ENCODE measurements at regions not wholly inside any gene's neighbourhood (a gene's known extent, or its start where the extent isn't known, plus 50 kb on each side); places are given as distances from the start of the nearest gene placed in this dataset.
A peak's percentile ranks its signal among the peaks of the same experiment; 100 is the strongest.

GRCh38 chr2:126953483-126953882, 54.8 kb downstream of the TEX51 start:
- no peak overlapping the region for H2BK15ac ChIP-seq (ENCODE audit: low read length)
- POLR2A ChIA-PET (ENCODE audit: partially characterized antibody) = no interaction called here
- no peaks in the 10 kb centered on the region for H4K20me1 ChIP-seq (replicated peaks in 1 of 2; ENCODE audit: control insufficient read depth in 1 of 2, insufficient read depth in 2 of 2, low read length in 2 of 2)
- H3K79me1 ChIP-seq (ENCODE audit: low read depth, low read length) = no peaks in the 10 kb centered on the region
- no peak overlapping the region for H2BK12ac ChIP-seq (ENCODE audit: low read depth, low read length)
- no peak overlapping the region for H3K9ac ChIP-seq (replicated peaks in 1 of 4; ENCODE audit: extremely low read depth in 1 of 4, low read depth in 3 of 4, low read length in 3 of 4)
- peak in 1 of 2 experiments; percentile 22 for DNase-seq (ENCODE audit: low read depth in 1 of 2, low spot score in 2 of 2)
- no peak overlapping the region for H3K4me3 ChIP-seq (ENCODE audit: extremely low read depth in 1 of 4, insufficient read depth in 2 of 4, low read depth in 3 of 4, low read length in 4 of 4)
- no peak overlapping the region for H2BK120ac ChIP-seq (replicated peaks; ENCODE audit: low read depth, low read length)
- peaks cover 0 to 2% (median 0%) of the 10 kb centered on the region in 4 experiments; a peak in 2 of 7 replicates for H3K27me3 ChIP-seq (replicated peaks in 1 of 4; ENCODE audit: control insufficient read depth in 3 of 4, extremely low read depth in 1 of 4, insufficient read depth in 3 of 4, low read length in 3 of 4)
- no peak overlapping the region for H2BK5ac ChIP-seq (ENCODE audit: low read depth, low read length)
- no peaks in the 10 kb centered on the region for H3K36me3 ChIP-seq (ENCODE audit: control insufficient read depth in 2 of 4, insufficient read depth in 4 of 4, low read length in 3 of 4)
- no peaks in the 10 kb centered on the region for H3K79me2 ChIP-seq (ENCODE audit: control insufficient read depth in 1 of 2, insufficient read depth in 2 of 2, low read length in 2 of 2)
- no peak overlapping the region for H3K4me2 ChIP-seq (ENCODE audit: insufficient read depth in 1 of 2, low read depth in 2 of 2, low read length in 2 of 2)
- H3K56ac ChIP-seq (replicated peaks; ENCODE audit: insufficient read length, low read depth, low read length) = no peak overlapping the region
- peak overlapping the region; percentile 15 for H3K23ac ChIP-seq (ENCODE audit: insufficient read length)
- peaks cover 0 to 4% (median 0%) of the 10 kb centered on the region in 4 experiments; a peak in 2 of 7 replicates for H3K4me1 ChIP-seq (replicated peaks in 1 of 4; ENCODE audit: control insufficient read depth in 3 of 4, insufficient read depth in 4 of 4, low read length in 3 of 4)
- H3K9me3 ChIP-seq (ENCODE audit: insufficient read depth in 2 of 2, low read depth in 1 of 2, low read length in 1 of 2) = no peaks in the 10 kb centered on the region
- no peak overlapping the region for H2AK5ac ChIP-seq (ENCODE audit: low read depth, low read length)
- H3K4ac ChIP-seq (replicated peaks; ENCODE audit: insufficient read length, low read depth, low read length) = no peak overlapping the region
- H2AFZ ChIP-seq (ENCODE audit: low read length) = no peak overlapping the region
- no peak overlapping the region for H4K91ac ChIP-seq (replicated peaks; ENCODE audit: insufficient read length, low read length)
- CTCF ChIA-PET (ENCODE audit: partially characterized antibody) = no interaction called here
- no peak overlapping the region for H3K18ac ChIP-seq (ENCODE audit: extremely low read depth, low read length)
- no peak overlapping the region for H3K27ac ChIP-seq (ENCODE audit: low read depth, low read length)
- H4K5ac ChIP-seq (ENCODE audit: insufficient read length, low read depth, low read length) = no peak overlapping the region
- whole genome bisulfite sequencing, 2 experiments (ENCODE audit: extremely low coverage in 1 of 2, insufficient coverage in 1 of 2, insufficient read length in 1 of 2, insufficient replicate concordance in 2 of 2, low coverage in 1 of 2, low lambda C conversion rate in 2 of 2, missing lambda C conversion rate in 1 of 2) = 88% methylated on average over 2 of the region's 2 CpGs; no CpG with 5 or more reads in 1 of the 2 experiments
- no peak overlapping the region for H3K14ac ChIP-seq (ENCODE audit: insufficient read length)
- no peak overlapping the region for H2BK20ac ChIP-seq (ENCODE audit: low read length)
- FAIRE-seq = no peak
- no peak overlapping the region for H4K8ac ChIP-seq (ENCODE audit: extremely low read depth, insufficient read depth, low read length)
- H3K23me2 ChIP-seq (ENCODE audit: low read depth, low read length) = no peaks in the 10 kb centered on the region
- TF ChIP-seq SIN3A (conservative IDR thresholded peaks at IDR 0.05 in 1 of 2, IDR thresholded peaks at IDR 0.05 in 1 of 2; ENCODE audit: low read depth in 1 of 2, low read length in 2 of 2) (no peak), CHD2 (IDR thresholded peaks at IDR 0.05; ENCODE audit: low read length) (no peak), KDM4A (IDR thresholded peaks at IDR 0.05; ENCODE audit: low read depth, low read length, severe bottlenecking) (no peak), EZH2 (IDR thresholded peaks at IDR 0.05; ENCODE audit: low read depth, low read length, severe bottlenecking) (no peak), MAFK (IDR thresholded peaks at IDR 0.05; ENCODE audit: low read depth, low read length) (no peak), RBBP5 (IDR thresholded peaks at IDR 0.05; ENCODE audit: borderline replicate concordance, low read depth, low read length) (no peak), SIRT6 (IDR thresholded peaks at IDR 0.05; ENCODE audit: low read length) (no peak)

Measured in H1 (cell line).